GM12891 (cell line): ENCODE measurements at regions not wholly inside any gene's neighbourhood (a gene's known extent, or its start where the extent isn't known, plus 50 kb on each side); places are given as distances from the start of the nearest gene placed in this dataset.

Experiments
- PAX5 ChIP-seq: IDR thresholded peaks from 2 replicates; pipeline ENCODE4 v1.6.1; 2011; ENCODE audit warnings: low read length, moderate library complexity, mild to moderate bottlenecking; ENCODE audit not compliant: insufficient read depth, severe bottlenecking
- POLR2A ChIP-seq: IDR thresholded peaks from 2 replicates; pipeline ENCODE4 v1.6.1; 2011; ENCODE audit warnings: low read depth, low read length, control low read depth
- POLR2AphosphoS5 ChIP-seq: IDR thresholded peaks from 2 replicates; pipeline ENCODE4 v1.6.1; 2011; ENCODE audit warnings: low read depth, low read length, control low read depth
- POU2F2 ChIP-seq: IDR thresholded peaks from 2 replicates; pipeline ENCODE4 v1.6.1; 2011; ENCODE audit warnings: low read depth, mild to moderate bottlenecking, control low read depth, low read length, moderate library complexity
- SPI1 ChIP-seq: IDR thresholded peaks from 2 replicates; pipeline ENCODE4 v1.6.1; 2011; ENCODE audit warnings: low read depth, low read length, control low read depth
- TAF1 ChIP-seq: IDR thresholded peaks from 2 replicates; pipeline ENCODE4 v1.6.1; 2011; ENCODE audit warnings: low read depth, low read length, control low read depth

GRCh38 chr4:72679666-72680065 is 110.6 kb upstream of the ADAMTS3 start:
- no peak for TF ChIP-seq POLR2A
- TF ChIP-seq TAF1 = no peak
- no peak for TF ChIP-seq POLR2AphosphoS5
- TF ChIP-seq SPI1 = no peak
- no peak for TF ChIP-seq POU2F2
- TF ChIP-seq PAX5 = no peak
